Jurkat, Clone E6-1 (cell line): ENCODE measurements at regions not wholly inside any gene's neighbourhood (a gene's known extent, or its start where the extent isn't known, plus 50 kb on each side); places are given as distances from the start of the nearest gene placed in this dataset.

Source experiments
- DNase-seq: peaks from one replicate; pipeline ENCODE4 v3.0.0-alpha.2; 2011; ENCODE audit warnings: low read depth, low spot score
- H3K4me3 ChIP-seq: 2 replicates; pipeline ENCODE4 v1.5.1; 2011; ENCODE audit warnings: mild to moderate bottlenecking, low read length, control low read depth, moderate library complexity

- DNase-seq = no peak
Measured at GRCh38 chr4:57612279-57612678, 502.1 kb upstream of the IGFBP7 start.

GRCh38 chr4:57607566-57608180 is 497.5 kb upstream of the IGFBP7 start:
- DNase-seq = no peak
- no peak overlapping the region for H3K4me3 ChIP-seq

More at GRCh38 chr4:57612279-57612678, 502.1 kb upstream of the IGFBP7 start:
- no peak overlapping the region for H3K4me3 ChIP-seq

DNA sequence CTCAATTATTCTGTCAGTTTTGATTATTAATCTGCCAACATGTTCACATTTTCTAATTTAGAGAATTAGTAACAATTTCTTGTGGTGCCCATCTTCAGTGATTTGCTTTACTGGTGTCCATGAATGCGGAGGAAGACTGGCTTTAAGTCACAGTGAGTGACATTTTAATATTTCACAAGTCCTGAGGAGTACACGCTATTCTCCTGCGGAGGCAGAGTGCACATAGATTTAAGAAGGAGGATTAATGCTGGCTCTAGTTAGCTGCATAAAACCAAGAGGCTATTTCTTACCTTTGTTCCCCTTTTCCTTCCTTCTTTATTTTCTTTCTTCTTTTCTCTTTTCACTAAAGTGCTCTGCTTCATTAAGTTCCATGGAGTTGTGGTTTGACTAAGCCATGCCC is 495.2 kb upstream of the IGFBP7 start:
- H3K4me3 ChIP-seq = no peak overlapping the region
- no peak for DNase-seq

GRCh38 chr4:57602141-57602540 is 492.0 kb upstream of the IGFBP7 start:
- no peak for DNase-seq
- no peak overlapping the region for H3K4me3 ChIP-seq

DNA sequence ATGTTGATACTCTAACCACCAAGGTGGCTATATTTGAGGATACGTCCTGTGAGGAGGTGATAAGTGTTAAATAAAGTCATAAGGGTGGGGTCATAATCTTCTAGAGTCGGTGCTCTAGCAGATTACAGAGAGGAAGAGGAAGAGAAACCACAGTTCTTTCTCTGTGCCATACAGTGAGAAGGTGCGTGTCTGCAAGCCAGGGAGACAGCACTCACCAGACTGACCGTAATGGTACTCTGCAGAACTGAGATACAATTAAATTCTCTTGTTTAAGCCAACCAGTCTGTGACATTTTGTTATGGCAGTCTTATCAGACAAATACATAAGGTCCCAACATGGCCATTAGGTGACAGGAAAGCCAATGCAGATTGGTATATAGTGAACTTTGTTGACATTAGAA is 480.9 kb upstream of the IGFBP7 start:
- no peak for DNase-seq

GRCh38 chr4:57588557-57588956 is 478.4 kb upstream of the IGFBP7 start:
- H3K4me3 ChIP-seq = no peak overlapping the region
- no peak for DNase-seq

More for the DNA sequence above, 480.9 kb upstream of the IGFBP7 start:
- no peak overlapping the region for H3K4me3 ChIP-seq

- H3K4me3 ChIP-seq = no peak overlapping the region
- DNase-seq = no peak
Measured at GRCh38 chr4:57580710-57581599, 470.8 kb upstream of the IGFBP7 start.

DNA sequence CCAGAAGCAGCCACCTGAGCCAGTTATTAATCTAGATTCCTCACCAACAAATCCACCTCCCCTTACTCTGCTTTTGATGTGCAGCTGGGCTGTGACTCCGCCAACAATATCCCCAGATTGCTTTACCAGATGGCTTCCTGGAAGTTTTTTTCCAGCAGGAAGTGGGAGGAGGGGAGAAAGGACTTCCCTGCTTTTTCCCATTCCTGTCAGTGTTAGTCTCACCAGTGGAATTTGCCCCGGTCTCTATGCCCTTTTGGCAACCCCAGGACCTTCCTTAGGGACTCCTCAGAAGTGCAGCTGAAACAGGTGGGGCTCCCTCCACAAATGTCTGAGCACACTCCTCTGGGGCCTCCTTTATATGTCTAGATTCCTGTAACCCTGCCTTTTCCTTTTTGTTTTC is 465.2 kb upstream of the IGFBP7 start:
- DNase-seq = no peak
- H3K4me3 ChIP-seq = no peak overlapping the region

GRCh38 chr4:57554556-57555092 is 444.4 kb upstream of the IGFBP7 start:
- DNase-seq = no peak
- H3K4me3 ChIP-seq = no peak overlapping the region

DNA sequence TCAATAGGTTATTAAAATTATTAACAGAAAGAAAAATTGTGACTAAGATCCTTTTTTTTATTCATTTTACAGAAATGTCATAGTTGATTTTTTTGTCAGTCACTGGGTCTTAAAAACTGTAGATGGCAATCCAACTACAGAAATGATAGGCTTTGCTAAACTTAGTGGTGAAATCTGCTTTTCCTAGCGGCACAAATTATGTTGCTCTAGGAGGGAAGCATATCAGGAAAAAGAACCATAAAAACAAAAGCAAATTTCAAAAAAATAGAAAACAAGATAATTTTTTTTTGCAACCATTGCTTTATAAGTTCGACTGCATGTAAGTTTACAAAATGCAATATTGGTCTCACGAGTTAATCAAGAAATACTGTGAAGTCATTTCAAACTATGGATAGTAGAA is 443.5 kb upstream of the IGFBP7 start:
- no peak for DNase-seq

GRCh38 chr4:57550198-57550597 is 440.0 kb upstream of the IGFBP7 start:
- no peak overlapping the region for H3K4me3 ChIP-seq
- DNase-seq = no peak

More for the DNA sequence above, 443.5 kb upstream of the IGFBP7 start:
- no peak overlapping the region for H3K4me3 ChIP-seq

DNA sequence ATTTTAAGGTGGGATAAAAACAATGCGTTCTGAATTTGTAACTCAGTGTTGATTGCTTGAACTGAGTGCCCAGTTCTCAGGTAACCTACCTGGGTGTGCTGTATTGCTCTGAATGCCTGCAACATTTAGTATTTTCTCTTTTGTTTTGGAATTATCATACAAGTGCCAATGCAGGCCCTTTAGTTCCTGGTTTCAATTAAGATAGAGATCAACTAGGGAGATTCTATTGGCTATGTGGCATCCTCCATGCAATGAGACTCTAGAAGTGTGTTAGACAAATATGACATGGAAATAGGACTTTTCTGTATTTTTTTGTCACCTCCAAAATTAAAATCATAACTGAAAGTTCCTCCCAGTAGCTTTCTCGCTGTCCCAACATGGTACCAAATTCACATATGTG is 438.7 kb upstream of the IGFBP7 start:
- H3K4me3 ChIP-seq = no peak overlapping the region
- DNase-seq = no peak

GRCh38 chr4:57544811-57545654 is 434.8 kb upstream of the IGFBP7 start:
- no peak for DNase-seq
- no peak overlapping the region for H3K4me3 ChIP-seq

- H3K4me3 ChIP-seq = no peak overlapping the region
- no peak for DNase-seq
Measured at GRCh38 chr4:57504797-57505530, 394.8 kb upstream of the IGFBP7 start.

GRCh38 chr4:57504139-57504538 is 394.0 kb upstream of the IGFBP7 start:
- DNase-seq = no peak
- H3K4me3 ChIP-seq = no peak overlapping the region

DNA sequence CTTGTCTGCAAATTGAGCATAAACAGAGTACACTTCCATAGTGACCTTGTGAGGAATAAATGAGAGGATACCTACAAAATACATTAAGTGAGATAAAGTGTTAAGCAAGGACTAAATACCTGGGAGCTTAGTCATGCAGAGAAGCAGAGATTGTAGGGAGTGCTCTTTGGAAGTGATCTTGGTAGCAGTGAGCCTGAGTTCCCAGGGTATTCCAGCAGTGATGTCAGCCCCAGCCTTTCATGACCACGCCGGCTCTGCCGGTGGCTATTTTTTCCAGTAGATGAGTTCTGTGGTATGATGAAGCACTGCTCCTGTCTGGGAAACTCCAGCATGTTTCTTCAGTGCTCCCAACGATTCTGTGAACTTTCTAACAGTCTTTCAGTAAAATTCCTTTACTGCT is 391.5 kb upstream of the IGFBP7 start:
- no peak for DNase-seq
- H3K4me3 ChIP-seq = no peak overlapping the region

DNA sequence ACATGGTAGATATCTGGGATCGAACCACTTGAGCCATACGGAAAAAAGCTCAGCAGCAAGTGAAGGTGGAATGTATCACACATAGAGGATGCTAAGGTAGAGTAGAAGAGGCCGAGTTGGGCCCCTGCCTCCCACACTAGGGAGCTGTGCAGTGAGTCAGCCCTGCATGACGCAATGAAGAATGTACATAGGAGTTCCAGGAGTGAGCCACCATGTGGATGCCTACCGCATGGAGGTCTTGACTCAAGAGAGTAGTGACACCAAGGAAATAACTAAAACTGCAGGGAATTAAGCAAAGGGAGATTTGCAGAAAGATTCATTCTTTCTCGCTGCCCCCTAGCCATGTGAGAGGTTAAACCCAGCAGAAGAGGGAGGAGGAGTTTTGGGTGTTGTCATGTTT is 389.6 kb upstream of the IGFBP7 start:
- DNase-seq = no peak
- H3K4me3 ChIP-seq = no peak overlapping the region

- DNase-seq = no peak
- no peak overlapping the region for H3K4me3 ChIP-seq
Measured at GRCh38 chr4:57498251-57498650, 388.1 kb upstream of the IGFBP7 start.
